A673 (cell line): ENCODE measurements at regions not wholly inside any gene's neighbourhood (a gene's known extent, or its start where the extent isn't known, plus 50 kb on each side); places are given as distances from the start of the nearest gene placed in this dataset.

Source experiments
- BruUV-seq: library from RNA; stranded (reverse); fragments of 400-500 nt; replicated peaks from 2 replicates; lab custom pipeline; 2021; lab: Mats Ljungman, UMichigan
- CTCF ChIA-PET: fragments of 300-600 bp; sonication (Branson Sonifier 250); formaldehyde crosslinking; loops from one replicate; lab custom pipeline; 2022; ENCODE audit warnings: antibody characterized with exemption; lab: Charles Lee
- POLR2A ChIA-PET: fragments of 300-600 bp; sonication (Branson Sonifier 250); formaldehyde crosslinking; loops from one replicate; lab custom pipeline; 2022; ENCODE audit warnings: antibody characterized with exemption; ENCODE audit not compliant: low non-redundant PET; lab: Charles Lee
- DNase-seq: peaks from one replicate; pipeline ENCODE4 v3.0.0-alpha.2; 2015; ENCODE audit warnings: low spot score
- H3K27ac ChIP-seq: fragments of 200-600 bp; sonication (generic); 2 replicates; pipeline ENCODE4 v1.5.1; 2016; ENCODE audit warnings: mixed run types, low read depth, mild to moderate bottlenecking, mixed read lengths, antibody characterized with exemption, low read length; ENCODE audit not compliant: poor library complexity, severe bottlenecking
- H3K27me3 ChIP-seq: fragments of 200-600 bp; sonication (generic); replicated peaks from 2 replicates; pipeline ENCODE4 v1.6.1; 2017; ENCODE audit warnings: mixed run types, low read depth, mild to moderate bottlenecking, mixed read lengths, antibody characterized with exemption, low read length; ENCODE audit not compliant: insufficient read depth, poor library complexity
- H3K36me3 ChIP-seq: fragments of 200-600 bp; sonication (generic); 2 replicates; pipeline ENCODE4 v1.6.1; 2016; ENCODE audit warnings: mixed run types, mild to moderate bottlenecking, mixed read lengths, antibody characterized with exemption, low read length; ENCODE audit not compliant: insufficient read depth, poor library complexity, severe bottlenecking
- H3K4me1 ChIP-seq: fragments of 200-600 bp; sonication (generic); 2 replicates; pipeline ENCODE4 v1.6.1; 2017; ENCODE audit warnings: mixed run types, mild to moderate bottlenecking, mixed read lengths, antibody characterized with exemption, low read length; ENCODE audit not compliant: insufficient read depth, poor library complexity, severe bottlenecking
- H3K4me3 ChIP-seq: fragments of 200-600 bp; sonication (generic); 2 replicates; pipeline ENCODE4 v1.5.1; 2016; ENCODE audit warnings: low read depth, mixed run types, mild to moderate bottlenecking, mixed read lengths, low read length; ENCODE audit not compliant: poor library complexity, severe bottlenecking
- H3K9me3 ChIP-seq: fragments of 200-600 bp; sonication (generic); 2 replicates; pipeline ENCODE4 v1.6.1; 2016; ENCODE audit warnings: mixed run types, low read depth, mild to moderate bottlenecking, mixed read lengths, antibody characterized with exemption, low read length; ENCODE audit not compliant: poor library complexity, severe bottlenecking
- EZH2 ChIP-seq: fragments of 200-600 bp; sonication (generic); IDR thresholded peaks from 2 replicates; pipeline ENCODE4 v1.6.1; 2017; ENCODE audit warnings: borderline replicate concordance, low read depth, mild to moderate bottlenecking, mixed read lengths, antibody characterized with exemption, low read length; ENCODE audit not compliant: poor library complexity, severe bottlenecking
- intact Hi-C: fragments of 100-400 bp; cut with micrococcal nuclease; formaldehyde crosslinking; loops from one replicate; pipeline ENCODE4 v1.10.0; 2022; ENCODE audit not compliant: unreplicated experiment
- TF ChIP-seq, protein P1 (sequence below): fragments of 300-800, 200-600 bp; sonication (generic); conservative IDR thresholded peaks from 2 replicates; pipeline ENCODE4 v1.5.1; 2017; ENCODE audit warnings: low read depth, mild to moderate bottlenecking, antibody characterized with exemption, low read length, moderate library complexity, mixed read lengths

DNA sequence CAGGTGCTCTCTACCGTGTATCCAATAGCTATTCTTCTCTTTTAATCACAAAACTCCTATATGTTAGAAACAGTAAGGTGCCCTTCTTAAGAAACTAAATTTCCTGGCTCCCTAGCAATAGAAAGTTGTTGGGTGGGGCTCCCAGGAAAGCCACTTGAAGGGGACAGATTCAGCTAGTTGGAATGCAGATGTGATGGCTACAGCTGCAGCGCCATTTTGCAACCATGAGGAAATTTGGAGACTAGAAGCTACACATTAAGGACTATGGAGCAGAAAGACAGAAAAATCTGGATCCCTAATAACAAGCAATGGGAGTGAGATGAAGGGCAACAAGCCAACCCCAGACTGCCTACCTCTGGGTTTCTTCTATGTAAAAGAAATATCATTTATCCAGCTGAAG, 108.8 kb upstream of the AFDN start:
- TF ChIP-seq, protein P1, sequence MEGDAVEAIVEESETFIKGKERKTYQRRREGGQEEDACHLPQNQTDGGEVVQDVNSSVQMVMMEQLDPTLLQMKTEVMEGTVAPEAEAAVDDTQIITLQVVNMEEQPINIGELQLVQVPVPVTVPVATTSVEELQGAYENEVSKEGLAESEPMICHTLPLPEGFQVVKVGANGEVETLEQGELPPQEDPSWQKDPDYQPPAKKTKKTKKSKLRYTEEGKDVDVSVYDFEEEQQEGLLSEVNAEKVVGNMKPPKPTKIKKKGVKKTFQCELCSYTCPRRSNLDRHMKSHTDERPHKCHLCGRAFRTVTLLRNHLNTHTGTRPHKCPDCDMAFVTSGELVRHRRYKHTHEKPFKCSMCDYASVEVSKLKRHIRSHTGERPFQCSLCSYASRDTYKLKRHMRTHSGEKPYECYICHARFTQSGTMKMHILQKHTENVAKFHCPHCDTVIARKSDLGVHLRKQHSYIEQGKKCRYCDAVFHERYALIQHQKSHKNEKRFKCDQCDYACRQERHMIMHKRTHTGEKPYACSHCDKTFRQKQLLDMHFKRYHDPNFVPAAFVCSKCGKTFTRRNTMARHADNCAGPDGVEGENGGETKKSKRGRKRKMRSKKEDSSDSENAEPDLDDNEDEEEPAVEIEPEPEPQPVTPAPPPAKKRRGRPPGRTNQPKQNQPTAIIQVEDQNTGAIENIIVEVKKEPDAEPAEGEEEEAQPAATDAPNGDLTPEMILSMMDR, result no peak
- no peak for TF ChIP-seq EZH2
- CTCF ChIA-PET, result no interaction called here
- intact Hi-C loops, result no loop called here
- Histone ChIP-seq H3K27ac (no peak overlapping the region), H3K27me3 (no peaks in the 10 kb centered on the region), H3K9me3 (no peaks in the 10 kb centered on the region), H3K4me1 (no peaks in the 10 kb centered on the region), H3K4me3 (no peak overlapping the region), H3K36me3 (no peaks in the 10 kb centered on the region)
- POLR2A ChIA-PET, result interaction anchor here (0.6 kb wide), 1 partner anchor 852 kb away, joined by 3 read pairs; no protein-coding TSS in a partner anchor
- BruUV-seq, result no TSS peak
- no peak for DNase-seq

DNA sequence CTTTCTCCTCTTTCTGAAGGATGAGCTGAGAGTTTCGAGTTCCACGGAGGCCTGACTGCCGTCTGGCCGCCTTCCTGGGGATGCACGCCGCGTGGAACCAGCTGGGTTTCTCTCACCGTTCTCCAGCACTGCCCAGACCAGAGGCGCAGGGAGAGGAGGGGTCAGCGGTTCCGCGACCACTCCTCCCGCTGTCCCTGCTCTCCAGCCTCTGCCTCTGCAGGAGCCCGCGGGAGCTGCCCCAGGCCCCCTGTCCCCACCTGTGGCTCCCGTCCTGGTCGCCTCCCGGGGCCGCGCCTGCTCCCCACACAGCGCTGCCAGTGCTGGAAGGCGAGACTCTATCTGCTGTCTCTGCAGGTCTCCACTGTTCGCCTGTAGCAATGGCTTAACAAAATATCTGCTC, 106.8 kb upstream of the AFDN start:
- Histone ChIP-seq H3K36me3 (no peaks in the 10 kb centered on the region), H3K27me3 (no peaks in the 10 kb centered on the region), H3K4me1 (no peaks in the 10 kb centered on the region), H3K27ac (no peak overlapping the region), H3K4me3 (no peak overlapping the region), H3K9me3 (no peaks in the 10 kb centered on the region)
- intact Hi-C loops, result no loop called here
- ChIA-PET CTCF (no interaction called here), POLR2A (no interaction called here)
- no peak for DNase-seq
- no TSS peak for BruUV-seq
- no peak for TF ChIP-seq EZH2
- TF ChIP-seq, protein P1, result no peak

DNA sequence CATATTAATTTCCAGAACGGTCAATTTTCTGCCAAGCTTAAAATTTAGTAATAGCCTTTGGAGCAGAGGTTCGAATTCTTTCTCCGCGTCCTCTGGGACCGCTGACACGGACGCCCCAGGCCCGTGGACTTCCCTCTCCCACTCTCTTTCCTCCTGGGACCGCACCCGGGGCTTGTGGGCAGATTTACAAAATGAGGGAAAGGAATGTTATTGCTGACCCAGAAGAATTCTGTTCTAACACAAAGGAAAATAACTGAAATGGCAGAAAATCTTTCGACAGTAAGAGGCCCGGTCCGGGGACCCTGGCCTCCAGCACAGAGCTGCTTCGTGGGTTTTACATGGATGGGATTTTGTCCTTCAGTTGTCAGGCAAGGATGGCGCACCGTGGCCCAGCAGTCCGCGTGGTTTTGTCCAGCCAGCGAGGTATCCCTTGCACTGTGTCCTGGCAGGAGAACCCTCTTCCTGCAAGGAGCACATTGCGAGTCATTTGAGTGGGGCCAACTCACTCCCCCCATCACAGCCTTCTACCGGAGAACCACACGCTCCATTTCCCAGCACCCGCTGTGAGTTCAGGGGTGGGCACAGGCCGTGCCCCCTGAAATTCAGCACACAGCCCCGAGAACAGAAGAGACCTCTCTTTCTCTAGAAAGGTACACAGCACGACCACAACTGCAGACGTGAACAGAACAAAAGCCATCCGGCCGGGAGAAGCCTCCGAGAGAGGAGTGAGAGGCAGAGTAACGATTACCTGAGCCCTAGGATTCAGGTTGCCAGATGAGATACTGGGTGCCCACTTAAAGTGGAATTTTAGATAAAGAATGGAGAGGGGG, 106.0 kb upstream of the AFDN start:
- no peaks in the 10 kb centered on the region for H3K27me3 ChIP-seq
- ChIA-PET POLR2A (no interaction called here), CTCF (no interaction called here)
- intact Hi-C loops, result no loop called here
- no peak for DNase-seq
- H3K9me3 ChIP-seq, result no peaks in the 10 kb centered on the region
- TF ChIP-seq, protein P1, result no peak
- TF ChIP-seq EZH2, result no peak
- BruUV-seq, result no TSS peak
- no peak overlapping the region for H3K27ac ChIP-seq
- no peak overlapping the region for H3K4me3 ChIP-seq
- no peaks in the 10 kb centered on the region for H3K36me3 ChIP-seq
- H3K4me1 ChIP-seq, result no peaks in the 10 kb centered on the region
